ENCODE measurements at regions not wholly inside any gene's neighbourhood (a gene's known extent, or its start where the extent isn't known, plus 50 kb on each side); places are given as distances from the start of the nearest gene placed in this dataset.

DNA sequence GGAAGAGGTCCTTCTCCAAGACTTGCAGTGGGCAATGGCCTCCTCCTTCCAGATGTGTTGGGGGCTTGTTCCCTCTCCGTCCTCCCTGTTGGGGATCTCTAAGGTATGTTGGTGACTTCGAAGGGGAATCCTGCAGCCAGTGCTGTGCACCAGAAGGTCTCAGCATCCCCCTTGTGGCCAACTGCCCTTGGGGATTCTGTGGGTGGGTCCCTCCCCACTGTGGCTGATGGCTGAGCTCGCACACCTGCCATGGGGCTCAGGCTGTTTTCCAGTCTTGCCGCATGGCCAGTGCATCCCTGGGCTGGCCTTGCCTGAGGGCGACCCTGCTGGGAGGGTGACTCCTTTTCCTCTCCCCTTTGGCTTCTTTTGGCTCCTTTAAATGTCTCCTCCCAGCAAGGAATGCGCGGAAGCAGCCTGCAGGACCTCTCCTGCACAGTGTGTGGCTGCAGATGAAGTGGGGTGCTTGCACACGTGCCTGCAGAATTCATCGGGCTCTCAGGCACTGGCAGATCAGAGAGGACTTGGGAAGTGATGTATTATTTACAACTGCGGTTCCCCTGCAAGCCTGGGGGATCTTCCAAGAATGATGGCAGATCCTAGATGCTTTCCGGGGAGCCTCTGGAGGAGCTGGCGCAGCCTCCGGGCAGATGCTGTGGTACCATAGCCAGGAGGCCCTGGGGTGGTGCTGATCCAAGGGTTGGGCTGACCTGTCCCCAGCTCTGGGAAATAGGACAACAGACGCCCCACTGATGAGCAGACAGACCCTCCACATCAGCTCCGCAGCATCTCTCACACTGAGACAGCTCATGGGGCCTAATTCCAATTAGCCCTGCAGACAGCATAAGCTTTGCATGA is 410.0 kb downstream of the TCERG1L start:
- intact Hi-C loops (cut with micrococcal nuclease) (no loop called here), dilution Hi-C loops (cut with HindIII; ENCODE audit: low sequenced_read_pairs, unreplicated experiment) (no loop called here), in situ Hi-C loops (cut with MboI; ENCODE audit: low sequenced_read_pairs) (no loop called here)
- CTCF ChIA-PET, result no interaction called here
- no peak overlapping the region for H3K27ac ChIP-seq (ENCODE audit: insufficient read depth, low read length)
- ATAC-seq (ENCODE audit: low read depth) (no peak), DNase-seq (no peak)
- no peak overlapping the region for H2BK120ac ChIP-seq (ENCODE audit: low read depth, low read length)
- H3K56ac ChIP-seq (ENCODE audit: extremely low read depth, insufficient read depth, low read length), result no peak overlapping the region
- H4K5ac ChIP-seq (ENCODE audit: low read depth, low read length), result no peak overlapping the region
- TF ChIP-seq FOS (IDR thresholded peaks at IDR 0.05; ENCODE audit: low read depth, low read length) (no peak), BHLHE40 (IDR thresholded peaks at IDR 0.05; ENCODE audit: low read depth, low read length) (no peak), MAFK (IDR thresholded peaks at IDR 0.05; ENCODE audit: low read depth, low read length) (no peak), MXI1 (IDR thresholded peaks at IDR 0.05; ENCODE audit: borderline replicate concordance, low read depth, low read length) (no peak), CEBPB (IDR thresholded peaks at IDR 0.05; ENCODE audit: low read depth, low read length) (no peak), CHD1 (IDR thresholded peaks at IDR 0.05; ENCODE audit: low read depth, low read length) (no peak), MAZ (IDR thresholded peaks at IDR 0.05; ENCODE audit: borderline replicate concordance, low read depth, low read length) (no peak), RCOR1 (IDR thresholded peaks at IDR 0.05; ENCODE audit: insufficient replicate concordance, low read length) (no peak), NFE2L2 (IDR thresholded peaks at IDR 0.05; ENCODE audit: low read depth, low read length) (no peak), RFX5 (IDR thresholded peaks at IDR 0.05; ENCODE audit: low read depth, low read length) (no peak), RAD21 (IDR thresholded peaks at IDR 0.05; ENCODE audit: low read length) (no peak), SMC3 (IDR thresholded peaks at IDR 0.05; ENCODE audit: low read depth, low read length) (no peak), POLR2A (IDR thresholded peaks at IDR 0.05; ENCODE audit: low read depth, low read length) (no peak)
- TF ChIP-seq, protein P1, sequence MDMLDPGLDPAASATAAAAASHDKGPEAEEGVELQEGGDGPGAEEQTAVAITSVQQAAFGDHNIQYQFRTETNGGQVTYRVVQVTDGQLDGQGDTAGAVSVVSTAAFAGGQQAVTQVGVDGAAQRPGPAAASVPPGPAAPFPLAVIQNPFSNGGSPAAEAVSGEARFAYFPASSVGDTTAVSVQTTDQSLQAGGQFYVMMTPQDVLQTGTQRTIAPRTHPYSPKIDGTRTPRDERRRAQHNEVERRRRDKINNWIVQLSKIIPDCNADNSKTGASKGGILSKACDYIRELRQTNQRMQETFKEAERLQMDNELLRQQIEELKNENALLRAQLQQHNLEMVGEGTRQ (IDR thresholded peaks at IDR 0.05; ENCODE audit: low read depth, low read length), result no peak
- TF ChIP-seq, protein P2, sequence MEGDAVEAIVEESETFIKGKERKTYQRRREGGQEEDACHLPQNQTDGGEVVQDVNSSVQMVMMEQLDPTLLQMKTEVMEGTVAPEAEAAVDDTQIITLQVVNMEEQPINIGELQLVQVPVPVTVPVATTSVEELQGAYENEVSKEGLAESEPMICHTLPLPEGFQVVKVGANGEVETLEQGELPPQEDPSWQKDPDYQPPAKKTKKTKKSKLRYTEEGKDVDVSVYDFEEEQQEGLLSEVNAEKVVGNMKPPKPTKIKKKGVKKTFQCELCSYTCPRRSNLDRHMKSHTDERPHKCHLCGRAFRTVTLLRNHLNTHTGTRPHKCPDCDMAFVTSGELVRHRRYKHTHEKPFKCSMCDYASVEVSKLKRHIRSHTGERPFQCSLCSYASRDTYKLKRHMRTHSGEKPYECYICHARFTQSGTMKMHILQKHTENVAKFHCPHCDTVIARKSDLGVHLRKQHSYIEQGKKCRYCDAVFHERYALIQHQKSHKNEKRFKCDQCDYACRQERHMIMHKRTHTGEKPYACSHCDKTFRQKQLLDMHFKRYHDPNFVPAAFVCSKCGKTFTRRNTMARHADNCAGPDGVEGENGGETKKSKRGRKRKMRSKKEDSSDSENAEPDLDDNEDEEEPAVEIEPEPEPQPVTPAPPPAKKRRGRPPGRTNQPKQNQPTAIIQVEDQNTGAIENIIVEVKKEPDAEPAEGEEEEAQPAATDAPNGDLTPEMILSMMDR (conservative IDR thresholded peaks at IDR 0.05; ENCODE audit: low read depth, low read length), result no peak
- TF ChIP-seq, protein P3, sequence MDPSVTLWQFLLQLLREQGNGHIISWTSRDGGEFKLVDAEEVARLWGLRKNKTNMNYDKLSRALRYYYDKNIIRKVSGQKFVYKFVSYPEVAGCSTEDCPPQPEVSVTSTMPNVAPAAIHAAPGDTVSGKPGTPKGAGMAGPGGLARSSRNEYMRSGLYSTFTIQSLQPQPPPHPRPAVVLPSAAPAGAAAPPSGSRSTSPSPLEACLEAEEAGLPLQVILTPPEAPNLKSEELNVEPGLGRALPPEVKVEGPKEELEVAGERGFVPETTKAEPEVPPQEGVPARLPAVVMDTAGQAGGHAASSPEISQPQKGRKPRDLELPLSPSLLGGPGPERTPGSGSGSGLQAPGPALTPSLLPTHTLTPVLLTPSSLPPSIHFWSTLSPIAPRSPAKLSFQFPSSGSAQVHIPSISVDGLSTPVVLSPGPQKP (IDR thresholded peaks at IDR 0.05; ENCODE audit: borderline replicate concordance, low read depth, low read length), result no peak
- H4K20me1 ChIP-seq (ENCODE audit: insufficient read depth, low read length), result no peaks in the 10 kb centered on the region
- H3K4me3 ChIP-seq (ENCODE audit: insufficient read depth, low read depth, low read length), result no peak overlapping the region
- no peaks in the 10 kb centered on the region for H3K36me3 ChIP-seq (ENCODE audit: control insufficient read depth, insufficient read depth, low read length)
- no peak overlapping the region for H2BK5ac ChIP-seq (ENCODE audit: low read depth, low read length, poor library complexity, severe bottlenecking)
- POLR2A ChIA-PET (ENCODE audit: unreplicated experiment), result no interaction called here
- no peak overlapping the region for H2AFZ ChIP-seq (replicated peaks; ENCODE audit: low read length, poor library complexity)
- peaks cover 58% of the 10 kb centered on the region for H3K9me3 ChIP-seq (ENCODE audit: control insufficient read depth, insufficient read depth, low read length)
- H3K18ac ChIP-seq (ENCODE audit: low read depth, low read length), result no peak overlapping the region
- no peak overlapping the region for H2AK9ac ChIP-seq (replicated peaks; ENCODE audit: low read depth, low read length, poor library complexity)
- BruUV-seq (replicated peaks), result no TSS peak
- H4K8ac ChIP-seq (ENCODE audit: low read depth in 2 of 2, low read length in 2 of 2), result no peak overlapping the region
- H4K91ac ChIP-seq (ENCODE audit: insufficient read depth, low read depth, low read length), result no peak overlapping the region
- no peak overlapping the region for H2BK15ac ChIP-seq (ENCODE audit: low read depth, low read length)
- 40% methylated on average over 5 of the region's 15 CpGs; no CpG with 5 or more reads in 1 of the 2 experiments for WGBS, 2 experiments (ENCODE audit: extremely low coverage in 2 of 2, insufficient read length in 1 of 2)
- no peaks in the 10 kb centered on the region for H3K79me1 ChIP-seq (ENCODE audit: low read depth in 1 of 2, low read length in 2 of 2)
- no peak overlapping the region for H3K14ac ChIP-seq (replicated peaks; ENCODE audit: low read depth, low read length)
- H3K4me1 ChIP-seq (ENCODE audit: control insufficient read depth, insufficient read depth, low read length), result no peaks in the 10 kb centered on the region
- H2AK5ac ChIP-seq (ENCODE audit: low read depth, low read length), result no peak overlapping the region
- no peak overlapping the region for H2BK20ac ChIP-seq (ENCODE audit: low read depth, low read length)
- no peak overlapping the region for H3K4me2 ChIP-seq (ENCODE audit: low read depth, low read length)
- H3K4ac ChIP-seq (ENCODE audit: low read depth, low read length), result no peak overlapping the region
- no peak overlapping the region for H3K23ac ChIP-seq (ENCODE audit: low read depth, low read length)
- no peaks in the 10 kb centered on the region for H3K27me3 ChIP-seq (ENCODE audit: control insufficient read depth, insufficient read depth, low read length)
- no peaks in the 10 kb centered on the region for H3K9me1 ChIP-seq (ENCODE audit: insufficient read depth, low read length)
- H3K9ac ChIP-seq (ENCODE audit: low read depth, low read length), result no peak overlapping the region
